Loucy (cell line): ENCODE measurements at regions not wholly inside any gene's neighbourhood (a gene's known extent, or its start where the extent isn't known, plus 50 kb on each side); places are given as distances from the start of the nearest gene placed in this dataset.

ENCODE experiments used
- H2AFZ ChIP-seq: fragments of 200-600 bp; sonication (generic); 2 replicates; pipeline ENCODE4 v1.6.0; 2016; ENCODE audit warnings: antibody characterized with exemption, mild to moderate bottlenecking, low read length, moderate library complexity
- H3F3A ChIP-seq: fragments of 200-600 bp; 2 replicates; pipeline ENCODE4 v1.6.0; 2016; ENCODE audit warnings: antibody characterized with exemption, low read depth, mild to moderate bottlenecking
- H3K27me3 ChIP-seq: fragments of 200-600 bp; sonication (generic); 2 replicates; pipeline ENCODE4 v1.6.1; 2014; ENCODE audit warnings: low read length, mild to moderate bottlenecking; ENCODE audit not compliant: insufficient read depth, poor library complexity, severe bottlenecking
- H3K36me3 ChIP-seq: fragments of 200-600 bp; sonication (generic); 2 replicates; pipeline ENCODE4 v1.6.1; 2016; ENCODE audit warnings: low read length; ENCODE audit not compliant: insufficient read depth
- H3K4me1 ChIP-seq: fragments of 200-600 bp; sonication (generic); 2 replicates; pipeline ENCODE4 v1.5.1; 2014; ENCODE audit warnings: low read length, mild to moderate bottlenecking; ENCODE audit not compliant: insufficient read depth, poor library complexity, severe bottlenecking
- H3K4me2 ChIP-seq: fragments of 200-600 bp; sonication (generic); 2 replicates; pipeline ENCODE4 v1.6.0; 2014; ENCODE audit warnings: antibody characterized with exemption, low read length, low read depth, mild to moderate bottlenecking; ENCODE audit not compliant: poor library complexity, severe bottlenecking
- H3K4me3 ChIP-seq: fragments of 200-600 bp; sonication (generic); 2 replicates; pipeline ENCODE4 v1.5.1; 2014; ENCODE audit warnings: low read length, mild to moderate bottlenecking, mixed read lengths; ENCODE audit not compliant: poor library complexity, severe bottlenecking
- H3K79me2 ChIP-seq: fragments of 200-600 bp; sonication (generic); 2 replicates; pipeline ENCODE4 v1.6.1; 2014; ENCODE audit warnings: low read length; ENCODE audit not compliant: insufficient read depth
- H3K9ac ChIP-seq: fragments of 200-600 bp; sonication (generic); 2 replicates; pipeline ENCODE4 v1.6.0; 2014; ENCODE audit warnings: mild to moderate bottlenecking, low read depth, low read length, moderate library complexity; ENCODE audit not compliant: poor library complexity, severe bottlenecking
- H3K9me2 ChIP-seq: fragments of 200-600 bp; sonication (generic); replicated peaks from 2 replicates; pipeline ENCODE4 v1.6.1; 2016; ENCODE audit warnings: low read depth, low read length, mixed read lengths
- H3K9me3 ChIP-seq: fragments of 200-600 bp; sonication (generic); 2 replicates; pipeline ENCODE4 v1.6.1; 2014; ENCODE audit warnings: mild to moderate bottlenecking, antibody characterized with exemption, low read length, low read depth; ENCODE audit not compliant: insufficient read depth
- H4K20me1 ChIP-seq: fragments of 200-600 bp; sonication (generic); 2 replicates; pipeline ENCODE4 v1.6.0; 2014; ENCODE audit warnings: antibody characterized with exemption, low read length, mild to moderate bottlenecking; ENCODE audit not compliant: insufficient read depth, poor library complexity, severe bottlenecking
- CTCF ChIP-seq: fragments of 200-600 bp; sonication (generic); conservative IDR thresholded peaks from 2 replicates; pipeline ENCODE4 v1.5.1; 2014; ENCODE audit warnings: mild to moderate bottlenecking, antibody characterized with exemption, low read length
- EZH2phosphoT487 ChIP-seq: fragments of 200-600 bp; IDR thresholded peaks from 2 replicates; pipeline ENCODE4 v1.6.1; 2018; ENCODE audit warnings: antibody characterized with exemption, mild to moderate bottlenecking, moderate library complexity, borderline replicate concordance

GRCh38 chr1:235045034-235045690, 83.5 kb downstream of the TOMM20 start:
- H3K36me3 ChIP-seq: no peaks in the 10 kb centered on the region
- H4K20me1 ChIP-seq: no peaks in the 10 kb centered on the region
- H3K27me3 ChIP-seq: no peaks in the 10 kb centered on the region
- H2AFZ ChIP-seq: no peak overlapping the region
- no peaks in the 10 kb centered on the region for H3K79me2 ChIP-seq
- H3K4me1 ChIP-seq: peaks cover 14% of the 10 kb centered on the region
- no peak overlapping the region for H3K4me3 ChIP-seq
- H3K4me2 ChIP-seq: no peak overlapping the region
- no peaks in the 10 kb centered on the region for H3F3A ChIP-seq
- H3K9ac ChIP-seq: no peak overlapping the region
- TF ChIP-seq EZH2phosphoT487 (no peak), CTCF (no peak)
- no peaks in the 10 kb centered on the region for H3K9me3 ChIP-seq
- no peaks in the 10 kb centered on the region for H3K9me2 ChIP-seq

GRCh38 chr1:235043234-235043633, 85.4 kb downstream of the TOMM20 start:
- TF ChIP-seq CTCF: no peak
- no peak for TF ChIP-seq EZH2phosphoT487
- no peak overlapping the region for H3K4me2 ChIP-seq
- no peaks in the 10 kb centered on the region for H3K27me3 ChIP-seq
- no peaks in the 10 kb centered on the region for H3K36me3 ChIP-seq
- no peak overlapping the region for H3K4me3 ChIP-seq
- no peak overlapping the region for H2AFZ ChIP-seq
- H4K20me1 ChIP-seq: no peaks in the 10 kb centered on the region
- no peaks in the 10 kb centered on the region for H3F3A ChIP-seq
- peaks cover 18% of the 10 kb centered on the region for H3K4me1 ChIP-seq
- peaks cover 9% of the 10 kb centered on the region; the same call in 1 of the 2 replicates for H3K9me3 ChIP-seq
- no peaks in the 10 kb centered on the region for H3K9me2 ChIP-seq
- H3K79me2 ChIP-seq: no peaks in the 10 kb centered on the region
- H3K9ac ChIP-seq: no peak overlapping the region

GRCh38 chr1:235038701-235039100, 89.9 kb downstream of the TOMM20 start:
- no peak overlapping the region for H3K4me3 ChIP-seq
- TF ChIP-seq EZH2phosphoT487: no peak
- TF ChIP-seq CTCF: no peak
- no peaks in the 10 kb centered on the region for H3K9me2 ChIP-seq
- no peaks in the 10 kb centered on the region for H3K36me3 ChIP-seq
- H3K9ac ChIP-seq: no peak overlapping the region
- peaks cover 5% of the 10 kb centered on the region for H3K4me1 ChIP-seq
- H3K27me3 ChIP-seq: no peaks in the 10 kb centered on the region
- no peaks in the 10 kb centered on the region for H4K20me1 ChIP-seq
- peaks cover 14% of the 10 kb centered on the region; the same call in 1 of the 2 replicates for H3K9me3 ChIP-seq
- no peak overlapping the region for H3K4me2 ChIP-seq
- no peaks in the 10 kb centered on the region for H3F3A ChIP-seq
- H3K79me2 ChIP-seq: no peaks in the 10 kb centered on the region
- no peak overlapping the region for H2AFZ ChIP-seq
